KMS-11 (cell line): ENCODE measurements at regions not wholly inside any gene's neighbourhood (a gene's known extent, or its start where the extent isn't known, plus 50 kb on each side); places are given as distances from the start of the nearest gene placed in this dataset.

Experiments used
- H2AFZ ChIP-seq: fragments of 200-600 bp; sonication (generic); 2 replicates; pipeline ENCODE4 v1.6.1; 2016; ENCODE audit warnings: antibody characterized with exemption, mixed run types, low read depth
- H3K27ac ChIP-seq: fragments of 200-600 bp; sonication (generic); 2 replicates; pipeline ENCODE4 v1.6.1; 2016; ENCODE audit warnings: mild to moderate bottlenecking, mixed run types
- H3K27me3 ChIP-seq: fragments of 200-600 bp; sonication (generic); 2 replicates; pipeline ENCODE4 v1.6.1; 2017; ENCODE audit warnings: mild to moderate bottlenecking, low read depth, mixed run types, moderate library complexity; ENCODE audit not compliant: insufficient read depth
- H3K36me3 ChIP-seq: fragments of 200-600 bp; sonication (generic); 2 replicates; pipeline ENCODE4 v1.6.1; 2017; ENCODE audit warnings: mild to moderate bottlenecking, mixed run types; ENCODE audit not compliant: insufficient read depth
- H3K4me1 ChIP-seq: fragments of 200-600 bp; sonication (generic); 2 replicates; pipeline ENCODE4 v1.6.1; 2016; ENCODE audit warnings: mild to moderate bottlenecking, low read depth, mixed run types; ENCODE audit not compliant: poor library complexity, severe bottlenecking
- H3K4me2 ChIP-seq: fragments of 200-600 bp; sonication (generic); 2 replicates; pipeline ENCODE4 v1.7.0; 2016; ENCODE audit warnings: mild to moderate bottlenecking, mixed run types
- H3K4me3 ChIP-seq: fragments of 200-600 bp; sonication (generic); IDR thresholded peaks from 2 replicates; pipeline ENCODE4 v1.6.1; 2017; ENCODE audit warnings: low read depth, low read length, mixed read lengths; ENCODE audit not compliant: insufficient read depth
- H3K79me2 ChIP-seq: fragments of 200-600 bp; sonication (generic); 2 replicates; pipeline ENCODE4 v1.6.1; 2016; ENCODE audit warnings: low read depth, mixed run types; ENCODE audit not compliant: insufficient read depth
- H3K9ac ChIP-seq: fragments of 200-600 bp; sonication (generic); 2 replicates; pipeline ENCODE4 v1.6.1; 2016; ENCODE audit warnings: mild to moderate bottlenecking, mixed run types
- H4K20me1 ChIP-seq: fragments of 200-600 bp; sonication (generic); 2 replicates; pipeline ENCODE4 v1.6.1; 2016; ENCODE audit warnings: mild to moderate bottlenecking, mixed run types; ENCODE audit not compliant: insufficient read depth
- CTCF ChIP-seq: fragments of 200-600 bp; sonication (generic); conservative IDR thresholded peaks from 2 replicates; pipeline ENCODE4 v1.6.1; 2017; ENCODE audit warnings: low read depth, mild to moderate bottlenecking, antibody characterized with exemption, low read length, moderate library complexity, mixed read lengths

- Histone ChIP-seq H3K9ac (no peak overlapping the region), H3K27ac (no peak overlapping the region), H3K36me3 (no peaks in the 10 kb centered on the region), H2AFZ (no peak overlapping the region), H3K27me3 (no peaks in the 10 kb centered on the region), H3K4me1 (no peaks in the 10 kb centered on the region), H4K20me1 (no peaks in the 10 kb centered on the region), H3K4me2 (no peak overlapping the region), H3K79me2 (no peaks in the 10 kb centered on the region), H3K4me3 (no peak overlapping the region)
- no peak for TF ChIP-seq CTCF
Observed at GRCh38 chr5:113652161-113652560, 138.7 kb downstream of the YTHDC2 start.

- Histone ChIP-seq H3K27ac (no peak overlapping the region), H3K4me2 (no peak overlapping the region), H2AFZ (no peak overlapping the region), H3K4me1 (no peaks in the 10 kb centered on the region), H3K79me2 (no peaks in the 10 kb centered on the region), H3K9ac (no peak overlapping the region), H3K27me3 (no peaks in the 10 kb centered on the region), H4K20me1 (no peaks in the 10 kb centered on the region), H3K4me3 (no peak overlapping the region), H3K36me3 (no peaks in the 10 kb centered on the region)
- TF ChIP-seq CTCF, result no peak
Observed at GRCh38 chr5:113654828-113655227, 141.3 kb downstream of the YTHDC2 start.

- TF ChIP-seq CTCF, result no peak
- Histone ChIP-seq H3K27me3 (no peaks in the 10 kb centered on the region), H3K4me2 (no peak overlapping the region)
Observed at GRCh38 chr5:113660206-113660605, 146.7 kb downstream of the YTHDC2 start.

GRCh38 chr5:113660706-113661250 lies 147.3 kb downstream of the YTHDC2 start:
- Histone ChIP-seq H3K4me1 (no peaks in the 10 kb centered on the region), H3K4me3 (no peak overlapping the region), H3K9ac (no peak overlapping the region), H2AFZ (no peak overlapping the region), H3K27me3 (no peaks in the 10 kb centered on the region), H3K36me3 (no peaks in the 10 kb centered on the region), H3K27ac (no peak overlapping the region), H3K79me2 (no peaks in the 10 kb centered on the region), H3K4me2 (no peak overlapping the region), H4K20me1 (no peaks in the 10 kb centered on the region)
- TF ChIP-seq CTCF, result no peak

More at GRCh38 chr5:113660206-113660605, 146.7 kb downstream of the YTHDC2 start:
- H4K20me1 ChIP-seq, result no peaks in the 10 kb centered on the region
- no peak overlapping the region for H2AFZ ChIP-seq
- H3K4me3 ChIP-seq, result no peak overlapping the region
- no peak overlapping the region for H3K9ac ChIP-seq
- no peaks in the 10 kb centered on the region for H3K4me1 ChIP-seq
- H3K79me2 ChIP-seq, result no peaks in the 10 kb centered on the region
- no peaks in the 10 kb centered on the region for H3K36me3 ChIP-seq
- H3K27ac ChIP-seq, result no peak overlapping the region
